ENCODE measurements at regions not wholly inside any gene's neighbourhood (a gene's known extent, or its start where the extent isn't known, plus 50 kb on each side); places are given as distances from the start of the nearest gene placed in this dataset.

GRCh38 chr2:181770150-181770549 is 89.8 kb upstream of the NEUROD1 start:
- peak; percentile 38 for DNase-seq (ENCODE audit: low read depth)

GRCh38 chr2:181771356-181771755 is 91.0 kb upstream of the NEUROD1 start:
- DNase-seq (ENCODE audit: low read depth) = no peak

- no peak for DNase-seq (ENCODE audit: low read depth)
Measured at GRCh38 chr2:181772334-181772733, 92.0 kb upstream of the NEUROD1 start.

DNA sequence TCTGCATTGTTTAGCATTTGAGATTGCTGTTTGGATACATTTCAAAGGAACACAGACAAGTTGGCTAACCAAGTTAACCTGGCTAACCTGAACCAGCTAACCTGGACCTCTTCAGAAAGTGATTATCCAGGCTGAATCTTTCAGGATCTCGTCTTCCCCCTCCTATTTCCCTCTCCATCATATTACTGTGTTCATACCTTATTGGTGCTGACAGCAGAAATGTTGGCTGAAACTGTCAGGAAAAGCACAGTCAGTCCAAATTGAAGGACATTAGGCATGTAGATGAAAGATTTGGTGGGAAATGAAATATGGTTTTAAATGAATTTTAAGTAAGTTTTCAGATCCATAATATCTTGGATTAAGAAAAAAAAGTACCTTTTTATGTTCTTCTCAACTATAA is 92.5 kb upstream of the NEUROD1 start:
- no peak for DNase-seq (ENCODE audit: low read depth)

DNA sequence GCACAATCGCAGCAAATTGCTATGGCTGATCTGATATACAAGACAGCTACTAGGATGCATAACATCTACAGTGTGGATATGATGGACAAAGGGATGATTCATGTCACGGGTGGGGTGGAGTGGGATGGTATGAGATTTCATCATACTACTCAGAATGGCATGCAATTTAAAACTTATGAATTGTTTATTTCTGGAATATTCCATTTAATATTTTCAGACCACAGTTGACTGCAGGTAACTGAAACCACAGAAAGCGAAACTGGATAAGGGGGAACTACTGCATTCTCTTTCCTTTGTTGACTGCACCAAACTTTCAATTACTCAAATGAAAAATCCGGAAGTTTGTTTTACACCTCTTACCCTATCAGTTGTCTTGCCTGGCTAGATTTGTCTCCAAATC is 94.4 kb upstream of the NEUROD1 start:
- DNase-seq (ENCODE audit: low read depth) = peak; percentile 43

DNA sequence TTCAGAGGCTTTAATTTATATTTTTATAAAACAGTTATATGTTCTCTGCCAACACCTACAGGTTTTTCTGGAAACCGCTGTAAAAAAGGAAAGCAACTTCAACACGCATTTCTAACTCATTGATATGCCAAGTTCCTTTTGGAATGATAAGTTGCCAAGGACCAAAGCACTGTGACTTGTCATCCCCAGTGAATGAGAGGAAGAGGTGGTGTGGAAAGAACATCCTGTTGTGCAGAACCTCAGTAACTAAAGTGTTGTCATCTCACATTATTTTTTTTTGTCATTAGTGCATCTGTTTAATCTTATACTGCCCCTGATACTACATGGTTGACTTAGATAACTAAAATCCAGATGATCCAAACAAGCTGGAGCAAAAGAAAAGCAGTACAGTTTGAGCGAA is 96.0 kb upstream of the NEUROD1 start:
- DNase-seq (ENCODE audit: low read depth) = no peak

DNA sequence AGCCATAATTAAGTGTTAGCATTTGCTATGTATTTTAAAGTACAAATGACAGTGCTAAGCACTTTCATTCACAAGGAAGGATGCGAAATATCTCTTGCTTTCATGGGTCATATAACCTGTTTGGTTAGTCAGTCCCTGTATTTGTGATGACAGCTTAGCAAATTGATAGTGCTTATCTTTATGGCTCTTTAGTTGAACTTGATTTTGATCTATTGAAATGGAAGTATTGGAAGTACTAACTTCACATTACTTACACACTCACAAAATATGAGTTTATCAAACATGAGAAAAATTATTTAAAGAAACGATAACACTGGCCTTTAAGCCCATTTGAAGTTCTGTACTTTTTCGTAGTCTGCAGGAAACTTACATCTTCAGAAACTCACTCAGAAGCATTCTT is 97.4 kb upstream of the NEUROD1 start:
- no peak for DNase-seq (ENCODE audit: low read depth)

- DNase-seq (ENCODE audit: low read depth) = peak; percentile 58
Measured at GRCh38 chr2:181778621-181779201, 98.4 kb upstream of the NEUROD1 start.

DNA sequence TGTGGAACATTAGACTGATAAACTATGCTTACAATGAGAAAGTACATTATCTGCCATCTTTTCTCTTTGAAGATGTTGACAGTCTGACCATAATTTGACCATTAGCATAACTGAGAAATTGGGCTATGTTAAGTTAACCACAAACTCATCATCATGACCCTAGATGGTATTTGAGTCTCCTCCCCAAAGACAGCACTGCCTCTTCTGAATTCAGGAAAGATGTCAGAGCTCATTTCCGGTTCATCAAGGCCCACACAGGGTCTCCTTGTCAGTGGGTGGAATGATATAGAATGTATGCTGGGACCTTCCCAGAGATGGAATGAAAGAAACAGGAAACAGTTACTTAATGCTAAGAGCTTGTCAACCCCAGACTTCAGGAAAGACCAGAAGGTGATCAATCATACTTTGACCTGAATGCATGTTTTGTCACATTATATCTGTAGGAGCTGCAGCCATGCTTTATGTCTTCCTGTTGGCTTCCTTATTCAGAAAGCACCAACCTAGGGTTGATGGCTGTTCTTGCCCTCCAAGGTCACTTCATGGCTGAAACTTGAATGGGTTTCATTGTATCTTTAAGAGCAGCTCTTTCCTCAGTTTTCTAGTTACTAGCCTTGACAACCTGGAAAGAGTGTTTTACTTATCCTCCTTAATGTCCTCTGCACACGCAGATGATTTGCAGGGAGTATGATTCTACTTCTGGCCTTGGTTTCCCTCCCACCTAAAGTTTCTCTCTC is 99.1 kb upstream of the NEUROD1 start:
- DNase-seq (ENCODE audit: low read depth) = peak; percentile 12

DNA sequence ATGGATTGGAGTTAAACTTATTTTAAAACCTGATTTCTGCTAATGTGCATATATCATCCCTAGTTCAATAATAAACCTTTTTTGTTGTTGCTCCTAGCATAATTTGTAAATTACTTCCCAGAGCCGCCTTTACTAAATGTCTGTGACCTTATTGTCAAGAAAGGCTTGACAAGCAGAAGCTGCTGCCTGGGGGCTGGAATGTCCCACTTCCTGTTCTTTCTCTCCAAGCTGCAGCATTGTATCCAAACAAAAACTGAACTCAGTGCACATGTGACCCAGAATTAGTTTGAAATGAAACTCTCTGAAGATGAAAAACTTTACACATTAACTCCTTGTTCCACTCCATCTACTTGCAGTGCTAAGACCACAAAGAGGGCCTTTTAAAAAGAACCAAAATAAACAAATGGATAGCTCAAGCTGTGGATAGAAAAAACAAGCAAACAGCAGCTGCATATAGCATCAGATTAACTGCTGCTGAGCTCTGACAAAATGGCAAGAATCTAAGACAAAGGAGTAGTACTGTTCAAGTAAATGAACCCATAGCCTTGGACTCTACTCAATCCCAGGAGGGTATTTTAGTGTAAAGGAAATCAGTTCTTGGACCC is 99.8 kb upstream of the NEUROD1 start:
- peak; percentile 14 for DNase-seq (ENCODE audit: low read depth)

DNA sequence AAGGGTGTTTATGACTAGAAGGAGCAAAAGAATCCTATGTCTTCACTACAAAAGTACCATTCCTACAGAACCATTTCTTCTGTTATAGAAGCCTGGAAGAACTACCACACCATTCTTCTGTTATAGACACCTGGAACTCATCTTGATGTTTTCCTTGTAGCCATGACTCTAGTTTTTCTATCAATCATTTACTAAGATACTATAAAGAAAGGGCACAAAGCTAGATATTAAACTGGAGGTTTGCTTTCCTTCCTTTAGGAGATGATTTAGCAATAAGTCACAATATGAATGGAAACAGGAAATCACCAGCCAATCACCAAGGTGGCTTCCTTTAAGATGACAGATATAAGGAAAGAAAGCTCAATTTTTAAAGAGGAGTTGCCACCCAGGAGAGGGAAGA is 100.3 kb upstream of the NEUROD1 start:
- DNase-seq (ENCODE audit: low read depth) = no peak

- peak; percentile 45 for DNase-seq (ENCODE audit: low read depth)
Measured at GRCh38 chr2:181781078-181781786, 100.9 kb upstream of the NEUROD1 start.

DNA sequence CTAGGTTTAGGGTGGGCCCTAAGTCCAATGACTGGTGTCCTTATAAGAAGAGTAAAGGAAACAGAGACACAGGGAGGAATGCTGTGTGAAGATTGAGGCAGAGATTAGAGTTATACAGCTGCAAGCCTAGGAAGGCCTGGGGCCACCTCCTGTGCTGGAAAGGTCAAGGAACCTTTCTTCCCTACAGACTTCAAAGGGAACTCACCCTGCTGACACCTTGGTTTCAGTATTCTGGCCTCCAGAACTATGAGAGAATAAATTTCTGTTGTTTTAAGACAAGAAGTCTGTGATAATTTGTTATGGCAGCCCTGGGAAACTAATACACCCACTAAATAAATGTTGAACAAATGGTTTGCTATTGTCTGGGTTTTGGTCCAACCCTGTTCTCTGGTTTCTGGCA is 102.3 kb upstream of the NEUROD1 start:
- no peak for DNase-seq (ENCODE audit: low read depth)

GRCh38 chr2:181784556-181784955 is 104.2 kb upstream of the NEUROD1 start:
- peak; percentile 78 for DNase-seq (ENCODE audit: low read depth)

DNA sequence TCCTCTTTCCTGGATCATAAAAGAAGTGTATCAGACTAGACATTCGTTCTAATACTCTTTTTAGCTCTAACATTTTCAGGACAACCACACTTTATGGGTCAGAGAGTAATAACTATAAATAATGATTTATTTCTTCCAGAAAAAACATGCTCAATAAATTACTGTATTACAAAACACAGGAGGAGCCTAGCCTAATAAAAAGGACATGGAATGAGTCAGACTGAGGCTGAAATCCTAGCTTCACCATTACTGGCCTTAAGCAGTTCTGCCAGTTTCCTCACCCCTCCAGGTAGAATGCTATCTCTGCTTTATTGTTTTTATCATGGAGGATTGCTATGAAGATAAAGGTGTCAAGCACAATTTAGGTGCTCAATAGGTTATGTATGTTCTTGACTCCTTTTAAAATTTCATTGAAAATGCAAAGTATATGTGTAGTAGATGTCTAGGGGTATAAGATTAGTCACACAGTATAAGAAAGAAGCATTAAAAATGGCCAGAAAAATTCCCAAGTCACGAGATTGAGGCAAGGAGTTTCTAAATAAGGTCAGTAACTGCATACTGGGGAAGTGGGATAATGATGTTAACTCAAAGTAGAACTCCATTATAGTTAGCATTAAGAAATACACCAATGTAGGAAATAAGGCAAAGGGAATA is 105.5 kb upstream of the NEUROD1 start:
- peak; percentile 68 for DNase-seq (ENCODE audit: low read depth)

DNA sequence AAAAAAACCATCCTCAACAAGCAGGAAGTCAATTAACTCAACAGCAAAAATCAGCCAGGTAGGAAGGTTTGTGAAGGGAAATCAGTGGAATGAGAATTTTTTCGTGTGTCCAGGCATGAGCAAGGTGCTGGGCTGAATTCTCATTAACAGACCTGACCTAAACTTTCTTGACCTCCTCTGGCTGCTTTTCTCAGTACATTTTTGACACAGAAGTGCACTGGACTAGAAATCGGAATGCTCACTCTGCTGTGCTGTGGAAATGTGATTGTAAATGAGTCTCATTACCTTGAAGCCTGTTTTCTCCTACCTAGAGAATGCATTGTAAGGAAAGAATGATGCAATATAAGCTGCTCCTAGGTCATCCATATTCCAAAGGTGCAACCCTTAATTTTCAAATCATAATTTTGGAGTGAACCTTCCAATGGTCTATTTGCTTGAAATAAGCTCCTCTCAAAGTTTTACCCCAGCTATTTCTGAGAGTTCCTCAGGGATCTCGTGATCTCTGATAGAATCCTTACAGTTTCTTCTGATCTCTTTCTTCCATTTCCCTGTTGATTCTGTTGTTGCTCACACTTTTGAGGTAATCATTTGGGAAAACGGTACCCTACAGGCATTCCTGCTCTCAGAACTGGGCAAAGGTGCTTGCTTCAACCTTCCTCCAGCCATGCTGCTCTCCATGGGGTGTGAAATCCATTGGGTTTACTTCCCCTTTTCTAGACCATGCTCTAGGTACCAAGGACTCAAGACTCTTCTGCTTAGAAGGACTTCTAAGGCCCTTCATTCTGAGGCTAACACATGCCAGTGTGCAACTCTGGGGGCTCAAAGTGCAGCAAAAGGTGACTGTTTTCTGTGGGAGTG is 104.9 kb upstream of the ITPRID2 start:
- DNase-seq (ENCODE audit: low read depth) = no peak

- DNase-seq (ENCODE audit: low read depth) = no peak
Measured at GRCh38 chr2:181787310-181788048, 104.1 kb upstream of the ITPRID2 start.

GRCh38 chr2:181788897-181789555 is 102.5 kb upstream of the ITPRID2 start:
- no peak for DNase-seq (ENCODE audit: low read depth)

GRCh38 chr2:181789827-181790448 is 101.6 kb upstream of the ITPRID2 start:
- no peak for DNase-seq (ENCODE audit: low read depth)

Data from HT1080 (cell line).